Ishikawa (cell line): ENCODE measurements at regions not wholly inside any gene's neighbourhood (a gene's known extent, or its start where the extent isn't known, plus 50 kb on each side); places are given as distances from the start of the nearest gene placed in this dataset.

Experiments used
- CEBPB ChIP-seq: IDR thresholded peaks from 2 replicates; pipeline ENCODE4 v1.6.1; 2012
- CREB1 ChIP-seq: IDR thresholded peaks from 2 replicates; pipeline ENCODE4 v1.6.1; 2012; ENCODE audit warnings: low read depth
- EGR1 ChIP-seq: IDR thresholded peaks from 2 replicates; pipeline ENCODE4 v1.6.1; 2012
- EP300 ChIP-seq: IDR thresholded peaks from 2 replicates; pipeline ENCODE4 v1.6.1; 2012; ENCODE audit warnings: borderline replicate concordance
- FOXM1 ChIP-seq: IDR thresholded peaks from 2 replicates; pipeline ENCODE4 v1.6.1; 2012; ENCODE audit warnings: low read depth, borderline replicate concordance
- MAX ChIP-seq: IDR thresholded peaks from 2 replicates; pipeline ENCODE4 v1.6.1; 2012
- NFIC ChIP-seq: IDR thresholded peaks from 2 replicates; pipeline ENCODE4 v1.6.1; 2012
- RAD21 ChIP-seq: IDR thresholded peaks from 2 replicates; pipeline ENCODE4 v1.6.1; 2012; ENCODE audit warnings: low read depth
- REST ChIP-seq: IDR thresholded peaks from 2 replicates; pipeline ENCODE4 v1.6.1; 2012; ENCODE audit warnings: low read depth, mild to moderate bottlenecking
- TAF1 ChIP-seq: IDR thresholded peaks from 2 replicates; pipeline ENCODE4 v1.6.1; 2012; ENCODE audit warnings: low read depth, mild to moderate bottlenecking
- TCF12 ChIP-seq: IDR thresholded peaks from 2 replicates; pipeline ENCODE4 v1.6.1; 2012; ENCODE audit warnings: low read depth
- TEAD4 ChIP-seq: IDR thresholded peaks from 2 replicates; pipeline ENCODE4 v1.6.1; 2012
- USF1 ChIP-seq: IDR thresholded peaks from 2 replicates; pipeline ENCODE4 v1.6.1; 2012
- YY1 ChIP-seq: IDR thresholded peaks from 2 replicates; pipeline ENCODE4 v1.6.1; 2012; ENCODE audit warnings: low read depth
- ZBTB7A ChIP-seq: IDR thresholded peaks from 2 replicates; pipeline ENCODE4 v1.6.1; 2012; ENCODE audit warnings: low read depth

- TF ChIP-seq YY1 (no peak), MAX (no peak)
Observed at GRCh38 chr2:123245156-123245555, 779.9 kb upstream of the CNTNAP5 start.

DNA sequence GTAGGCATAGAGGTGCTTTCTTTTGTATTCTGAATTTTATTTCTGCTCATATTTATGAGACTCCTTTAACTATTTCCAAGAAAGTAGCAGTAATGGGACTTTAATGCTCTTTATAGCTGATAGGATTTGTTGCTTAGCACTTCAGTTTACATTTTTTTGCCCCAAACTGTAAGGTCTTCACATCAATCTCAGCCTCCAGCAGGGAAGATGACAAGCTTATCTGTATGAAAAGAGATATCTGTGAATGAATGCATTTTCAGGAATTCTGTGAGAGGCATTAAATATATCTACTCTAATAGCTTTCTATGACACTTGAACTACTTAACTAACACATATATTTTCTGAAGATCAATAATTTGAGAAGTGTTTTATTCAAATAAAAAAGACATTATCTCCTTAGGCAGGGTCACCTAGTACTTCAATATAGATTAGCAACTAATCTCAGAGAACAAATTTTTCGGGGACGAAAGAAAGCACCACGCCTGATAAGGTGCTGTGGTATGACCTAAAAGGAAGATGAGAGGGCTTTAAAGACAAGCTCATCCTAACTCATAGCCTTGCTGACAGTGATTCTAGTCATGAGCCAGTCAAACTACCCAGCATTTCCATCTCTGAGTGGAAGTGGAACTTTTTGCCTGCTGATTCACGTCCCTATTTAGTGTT is 766.1 kb upstream of the CNTNAP5 start:
- TF ChIP-seq RAD21, result no peak
- no peak for TF ChIP-seq NFIC
- no peak for TF ChIP-seq YY1
- no peak for TF ChIP-seq TEAD4
- no peak for TF ChIP-seq MAX
- TF ChIP-seq REST, result no peak
- TF ChIP-seq ZBTB7A, result no peak
- TF ChIP-seq TAF1, result no peak
- no peak for TF ChIP-seq EP300
- TF ChIP-seq EGR1, result no peak
- TF ChIP-seq TCF12, result no peak
- TF ChIP-seq CEBPB, result no peak
- no peak for TF ChIP-seq USF1
- TF ChIP-seq CREB1, result no peak

GRCh38 chr2:123262856-123263255 is 762.2 kb upstream of the CNTNAP5 start:
- no peak for TF ChIP-seq EGR1
- TF ChIP-seq CREB1, result no peak
- no peak for TF ChIP-seq MAX
- TF ChIP-seq USF1, result no peak
- no peak for TF ChIP-seq ZBTB7A
- TF ChIP-seq FOXM1, result no peak

GRCh38 chr2:123283431-123283830 is 741.7 kb upstream of the CNTNAP5 start:
- TF ChIP-seq EP300 (no peak), EGR1 (no peak), FOXM1 (no peak), TAF1 (no peak), CEBPB (no peak), NFIC (no peak), TCF12 (no peak)

- no peak for TF ChIP-seq REST
Observed at GRCh38 chr2:123303731-123304130, 721.4 kb upstream of the CNTNAP5 start.
